CD14-positive monocyte (primary cell): ENCODE measurements at regions not wholly inside any gene's neighbourhood (a gene's known extent, or its start where the extent isn't known, plus 50 kb on each side); places are given as distances from the start of the nearest gene placed in this dataset.

Experiments
- DNase-seq, 3 donors: peaks; one replicate each; pipeline ENCODE4 v3.0.0-alpha.2; 2011 to 2022
- H2AFZ ChIP-seq: 2 replicates; pipeline ENCODE4 v1.6.0; 2012; ENCODE audit warnings: mild to moderate bottlenecking, low read depth, low read length, inconsistent platforms; ENCODE audit not compliant: insufficient read depth, poor library complexity, severe bottlenecking
- H3K27ac ChIP-seq, 2 donors: 1 replicate in 1 of 2; 2 replicates in 1 of 2; pipeline ENCODE4 v1.5.1; 2012 to 2013; ENCODE audit warnings: low read length in 2 of 2, control low read depth in 1 of 2, inconsistent platforms in 1 of 2, low read depth in 1 of 2, mild to moderate bottlenecking in 1 of 2
- H3K27me3 ChIP-seq, 2 donors: one replicate each; pipeline versions ENCODE4 v1.6.0 to v1.6.1; 2011 to 2013; ENCODE audit warnings: low read length in 2 of 2; ENCODE audit not compliant: control insufficient read depth in 2 of 2, insufficient read depth in 2 of 2
- H3K36me3 ChIP-seq, 2 donors: replicated peaks in 1 of 2; 1 replicate in 1 of 2; 2 replicates in 1 of 2; pipeline versions ENCODE4 v1.5.1 to v1.6.1; 2012 to 2013; ENCODE audit warnings: low read length in 2 of 2, control low read depth in 1 of 2, inconsistent platforms in 1 of 2, mild to moderate bottlenecking in 1 of 2; ENCODE audit not compliant: insufficient read depth in 2 of 2, control insufficient read depth in 1 of 2
- H3K4me1 ChIP-seq, 2 donors: 1 replicate in 1 of 2; 2 replicates in 1 of 2; pipeline versions ENCODE4 v1.5.1 to v1.6.1; 2012 to 2013; ENCODE audit warnings: low read length in 2 of 2, control low read depth in 1 of 2, inconsistent platforms in 1 of 2, mild to moderate bottlenecking in 1 of 2, moderate library complexity in 1 of 2; ENCODE audit not compliant: insufficient read depth in 2 of 2, control insufficient read depth in 1 of 2
- H3K4me2 ChIP-seq: replicated peaks from 2 replicates; pipeline ENCODE3; 2012; ENCODE audit warnings: low read length, moderate library complexity, mild to moderate bottlenecking; ENCODE audit not compliant: poor library complexity, severe bottlenecking; ENCODE audit errors: extremely low read depth
- H3K4me3 ChIP-seq, 3 experiments: fragments of 200-600 bp in 1 of 3; sonication (generic) in 1 of 3; replicated peaks in 1 of 3; 1 replicate in 2 of 3; 2 replicates in 1 of 3; pipeline ENCODE4 v1.5.1; 2011 to 2013; ENCODE audit warnings: low read length in 3 of 3, mild to moderate bottlenecking in 3 of 3, control low read depth in 2 of 3, low read depth in 2 of 3, inconsistent platforms in 1 of 3, moderate library complexity in 1 of 3
- H3K79me2 ChIP-seq: 2 replicates; pipeline ENCODE4 v1.6.0; 2012; ENCODE audit warnings: mild to moderate bottlenecking, control low read depth, inconsistent platforms, low read length, moderate library complexity; ENCODE audit not compliant: insufficient read depth
- H3K9ac ChIP-seq: 2 replicates; pipeline ENCODE4 v1.6.0; 2017; ENCODE audit warnings: low read length, mild to moderate bottlenecking; ENCODE audit not compliant: insufficient read depth, poor library complexity, severe bottlenecking
- H3K9me3 ChIP-seq, 2 donors: replicated peaks in 1 of 2; 1 replicate in 1 of 2; 2 replicates in 1 of 2; pipeline versions ENCODE4 v1.5.1 to v1.6.1; 2012 to 2013; ENCODE audit warnings: low read length in 2 of 2, control low read depth in 1 of 2; ENCODE audit not compliant: control insufficient read depth in 1 of 2, insufficient read depth in 1 of 2
- H4K20me1 ChIP-seq: 2 replicates; pipeline ENCODE4 v1.6.0; 2012; ENCODE audit warnings: mild to moderate bottlenecking, low read length, control low read depth, moderate library complexity; ENCODE audit not compliant: insufficient read depth
- H3K27ac Mint-ChIP-seq, 7 donors: one replicate each; pipeline ENCODE4 v1.8.0; 2020; ENCODE audit warnings: mild to moderate bottlenecking in 7 of 7, mixed read lengths in 7 of 7, moderate library complexity in 6 of 7, inconsistent platforms in 2 of 7
- H3K27me3 Mint-ChIP-seq, 3 donors: one replicate each; pipeline ENCODE4 v1.8.0; 2021 to 2022; ENCODE audit warnings: low read depth in 3 of 3, mild to moderate bottlenecking in 3 of 3, mixed read lengths in 3 of 3, moderate library complexity in 3 of 3, inconsistent platforms in 1 of 3
- H3K36me3 Mint-ChIP-seq, 2 donors: one replicate each; pipeline ENCODE4 v1.8.0; 2020; ENCODE audit warnings: mixed read lengths in 2 of 2, inconsistent platforms in 1 of 2, mild to moderate bottlenecking in 1 of 2
- H3K4me1 Mint-ChIP-seq: one replicate; pipeline ENCODE4 v1.8.0; 2020; ENCODE audit warnings: mild to moderate bottlenecking, mixed read lengths
- H3K4me3 Mint-ChIP-seq, 2 donors: one replicate each; pipeline ENCODE4 v1.8.0; 2020; ENCODE audit warnings: mild to moderate bottlenecking in 2 of 2, mixed read lengths in 2 of 2, moderate library complexity in 1 of 2
- H3K9me3 Mint-ChIP-seq, 7 donors: one replicate each; pipeline ENCODE4 v1.8.0; 2020 to 2022; ENCODE audit warnings: mixed read lengths in 7 of 7, mild to moderate bottlenecking in 6 of 7, moderate library complexity in 6 of 7, inconsistent platforms in 2 of 7
- WGBS: methylation state at CpG from one replicate; pipeline ENCODE4 v1.1.5; 2013; ENCODE audit warnings: missing lambda C conversion rate; ENCODE audit not compliant: insufficient coverage; 5-methylcytosine and 5-hydroxymethylcytosine counted together
- intact Hi-C, 2 donors: fragments of 100-400 bp; cut with micrococcal nuclease; formaldehyde crosslinking; loops; one replicate each; pipeline versions ENCODE4 v1.15.0 to v1.15.1; 2023
- TF ChIP-seq, protein P1 (sequence below): fragments of 200-600 bp; IDR thresholded peaks from one replicate; pipeline ENCODE4 v1.8.0; 2022; ENCODE audit warnings: antibody characterized with exemption, mild to moderate bottlenecking

DNA sequence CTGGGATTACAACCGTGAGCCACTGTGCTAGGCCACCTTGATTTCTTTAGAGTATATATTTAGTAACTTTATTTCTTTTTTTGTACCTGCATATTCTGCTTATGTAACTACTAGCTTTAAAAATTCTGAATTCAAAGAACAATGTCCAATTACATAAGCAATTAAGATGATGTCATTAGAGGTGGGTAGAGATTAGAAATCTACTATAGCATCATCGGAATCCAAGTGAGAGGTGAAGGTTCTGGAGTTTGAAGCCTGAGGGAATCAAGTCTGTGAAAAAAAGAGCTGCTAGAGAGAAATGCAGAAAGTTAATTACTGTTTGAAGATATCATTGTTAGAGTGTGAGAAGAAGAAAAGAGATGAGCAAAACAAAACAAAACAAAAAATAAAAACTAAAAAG is 79.0 kb upstream of the ENPEP start:
- Histone ChIP-seq H3K36me3 (no peaks in the 10 kb centered on the region), H3K27ac (no peak overlapping the region), H3K9ac (no peak overlapping the region), H3K9me3 (no peaks in the 10 kb centered on the region), H3K79me2 (no peaks in the 10 kb centered on the region), H3K27me3 (peaks cover 0 to 2% of the 10 kb centered on the region in 2 donors), H2AFZ (no peak overlapping the region), H3K4me1 (no peaks in the 10 kb centered on the region), H3K4me3 (no peak overlapping the region), H4K20me1 (no peaks in the 10 kb centered on the region), H3K4me2 (no peak overlapping the region)
- Mint-ChIP-seq H3K4me1 (no peaks in the 10 kb centered on the region), H3K27ac (no peak overlapping the region), H3K36me3 (no peaks in the 10 kb centered on the region), H3K9me3 (peaks cover 0 to 9% (median 3%) of the 10 kb centered on the region in 7 donors), H3K4me3 (no peak overlapping the region), H3K27me3 (peaks cover 3 to 7% (median 6%) of the 10 kb centered on the region in 3 donors)
- TF ChIP-seq, protein P1, sequence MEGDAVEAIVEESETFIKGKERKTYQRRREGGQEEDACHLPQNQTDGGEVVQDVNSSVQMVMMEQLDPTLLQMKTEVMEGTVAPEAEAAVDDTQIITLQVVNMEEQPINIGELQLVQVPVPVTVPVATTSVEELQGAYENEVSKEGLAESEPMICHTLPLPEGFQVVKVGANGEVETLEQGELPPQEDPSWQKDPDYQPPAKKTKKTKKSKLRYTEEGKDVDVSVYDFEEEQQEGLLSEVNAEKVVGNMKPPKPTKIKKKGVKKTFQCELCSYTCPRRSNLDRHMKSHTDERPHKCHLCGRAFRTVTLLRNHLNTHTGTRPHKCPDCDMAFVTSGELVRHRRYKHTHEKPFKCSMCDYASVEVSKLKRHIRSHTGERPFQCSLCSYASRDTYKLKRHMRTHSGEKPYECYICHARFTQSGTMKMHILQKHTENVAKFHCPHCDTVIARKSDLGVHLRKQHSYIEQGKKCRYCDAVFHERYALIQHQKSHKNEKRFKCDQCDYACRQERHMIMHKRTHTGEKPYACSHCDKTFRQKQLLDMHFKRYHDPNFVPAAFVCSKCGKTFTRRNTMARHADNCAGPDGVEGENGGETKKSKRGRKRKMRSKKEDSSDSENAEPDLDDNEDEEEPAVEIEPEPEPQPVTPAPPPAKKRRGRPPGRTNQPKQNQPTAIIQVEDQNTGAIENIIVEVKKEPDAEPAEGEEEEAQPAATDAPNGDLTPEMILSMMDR = no peak
- DNase-seq = no peak
- intact Hi-C loops = no loop called here
- WGBS = no CpG with 5 or more reads among the region's 2 CpGs

DNA sequence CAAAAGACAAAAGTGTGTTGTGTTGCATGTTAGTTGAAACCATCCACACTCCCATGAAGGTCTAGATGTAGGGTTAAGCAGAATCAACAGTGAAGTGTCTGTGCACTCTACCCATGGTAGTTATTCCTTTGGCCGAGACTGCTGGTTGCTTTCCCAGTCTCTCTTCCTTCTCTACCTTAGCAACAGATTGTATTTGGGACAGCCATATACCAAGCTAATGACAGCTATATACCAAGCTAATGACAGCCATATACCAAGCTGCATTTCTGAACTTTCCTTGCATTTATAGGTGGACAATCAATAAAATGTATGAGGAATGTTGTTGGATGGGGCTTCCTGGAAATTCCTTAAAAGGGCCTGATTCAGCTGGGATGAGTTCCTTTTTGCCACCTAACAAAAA is 80.5 kb upstream of the ENPEP start:
- intact Hi-C loops = no loop called here
- WGBS = 100% methylated on average over 1 of the region's 1 CpG

More for the DNA sequence above, 80.5 kb upstream of the ENPEP start:
- Histone ChIP-seq H3K79me2 (no peaks in the 10 kb centered on the region), H4K20me1 (no peaks in the 10 kb centered on the region), H3K27ac (no peak overlapping the region), H3K27me3 (peaks cover 0 to 4% of the 10 kb centered on the region in 2 donors), H3K36me3 (no peaks in the 10 kb centered on the region), H3K9me3 (no peaks in the 10 kb centered on the region), H3K4me2 (no peak overlapping the region), H3K9ac (no peak overlapping the region), H3K4me3 (no peak overlapping the region), H3K4me1 (no peaks in the 10 kb centered on the region), H2AFZ (no peak overlapping the region)
- no peak overlapping the region for H3K27ac Mint-ChIP-seq
- peaks cover 0 to 8% (median 3%) of the 10 kb centered on the region in 7 donors for H3K9me3 Mint-ChIP-seq
- H3K27me3 Mint-ChIP-seq = peaks cover 0 to 13% (median 4%) of the 10 kb centered on the region in 3 donors
- TF ChIP-seq, protein P1 = no peak
- no peaks in the 10 kb centered on the region for H3K36me3 Mint-ChIP-seq
- H3K4me3 Mint-ChIP-seq = no peak overlapping the region
- H3K4me1 Mint-ChIP-seq = no peaks in the 10 kb centered on the region
- DNase-seq = no peak
